Neural progenitor cell (in vitro differentiated cells): ENCODE measurements at regions not wholly inside any gene's neighbourhood (a gene's known extent, or its start where the extent isn't known, plus 50 kb on each side); places are given as distances from the start of the nearest gene placed in this dataset.

Source experiments
- CTCF ChIP-seq: fragments of 200-600 bp; sonication (generic); IDR thresholded peaks from 2 replicates; pipeline ENCODE4 v1.5.1; 2017; ENCODE audit warnings: antibody characterized with exemption, mild to moderate bottlenecking
- EZH2 ChIP-seq: fragments of 200-600 bp; sonication (generic); IDR thresholded peaks from 2 replicates; pipeline ENCODE4 v1.6.1; 2017; ENCODE audit warnings: antibody characterized with exemption, mild to moderate bottlenecking, moderate library complexity

GRCh38 chr2:144730711-144731110 lies 210.8 kb upstream of the ZEB2 start:
- TF ChIP-seq CTCF (no peak), EZH2 (no peak)
